ENCODE measurements at regions not wholly inside any gene's neighbourhood (a gene's known extent, or its start where the extent isn't known, plus 50 kb on each side); places are given as distances from the start of the nearest gene placed in this dataset.

DNA sequence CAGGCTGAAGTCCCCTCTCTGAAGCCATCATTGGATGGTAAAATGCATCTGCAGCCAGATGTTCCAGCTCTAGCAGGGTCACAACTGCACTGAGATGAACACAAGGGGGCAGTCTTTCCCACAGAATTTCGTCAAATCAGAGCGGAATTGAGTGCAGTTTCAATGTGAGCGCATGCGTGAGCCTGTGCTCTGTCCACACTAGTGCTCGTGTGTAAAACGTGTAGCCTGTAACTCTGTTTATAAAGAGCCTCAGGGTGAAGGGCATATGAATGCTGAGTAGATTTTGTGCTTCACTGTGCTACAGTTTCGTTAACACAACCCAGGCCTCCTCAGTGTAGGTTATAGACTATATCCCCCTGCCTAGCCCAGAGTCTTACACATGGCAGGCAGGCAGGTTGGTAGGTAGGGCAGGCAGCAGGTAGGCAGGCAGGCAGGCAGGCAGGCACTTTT, 92.7 kb upstream of the GOLGA6L4 start:
- no peaks in the 10 kb centered on the region for H4K20me1 ChIP-seq (ENCODE audit: insufficient read depth, low read length)
- BruUV-seq (replicated peaks) = no TSS peak
- no peaks in the 10 kb centered on the region for H3K9me1 ChIP-seq (ENCODE audit: insufficient read depth, low read length)
- peaks cover 2% of the 10 kb centered on the region for H3K27me3 ChIP-seq (ENCODE audit: control insufficient read depth, insufficient read depth, low read length)
- DNase-seq (peak; percentile 70), ATAC-seq (ENCODE audit: low read depth) (peak; percentile 100)
- H2AK9ac ChIP-seq (replicated peaks; ENCODE audit: low read depth, low read length, poor library complexity) = peak overlapping the region; percentile 22
- H3K79me1 ChIP-seq (ENCODE audit: low read depth in 1 of 2, low read length in 2 of 2) = no peaks in the 10 kb centered on the region
- H2BK5ac ChIP-seq (ENCODE audit: low read depth, low read length, poor library complexity, severe bottlenecking) = no peak overlapping the region
- POLR2A ChIA-PET (ENCODE audit: unreplicated experiment) = no interaction called here
- no CpG with 5 or more reads among the region's 7 CpGs for WGBS, 2 experiments (ENCODE audit: extremely low coverage in 2 of 2, insufficient read length in 1 of 2)
- H3K14ac ChIP-seq (replicated peaks; ENCODE audit: low read depth, low read length) = no peak overlapping the region
- H3K4me1 ChIP-seq (ENCODE audit: control insufficient read depth, insufficient read depth, low read length) = no peaks in the 10 kb centered on the region
- no peak overlapping the region for H2BK20ac ChIP-seq (ENCODE audit: low read depth, low read length)
- H4K91ac ChIP-seq (ENCODE audit: insufficient read depth, low read depth, low read length) = no peak overlapping the region
- H3K27ac ChIP-seq (ENCODE audit: insufficient read depth, low read length) = no peak overlapping the region
- H2BK120ac ChIP-seq (ENCODE audit: low read depth, low read length) = no peak overlapping the region
- intact Hi-C loops (cut with micrococcal nuclease) = loop anchor here (1.0 kb wide), 1 partner anchor 11 kb away; no protein-coding TSS in a partner anchor
- TF ChIP-seq MXI1 (IDR thresholded peaks at IDR 0.05; ENCODE audit: borderline replicate concordance, low read depth, low read length) = no peak
- TF ChIP-seq CEBPB (IDR thresholded peaks at IDR 0.05; ENCODE audit: low read depth, low read length) = peak; percentile 65
- TF ChIP-seq USF2 (IDR thresholded peaks at IDR 0.05; ENCODE audit: low read depth, low read length) = no peak
- TF ChIP-seq SMC3 (IDR thresholded peaks at IDR 0.05; ENCODE audit: low read depth, low read length) = peak; percentile 67
- no peak for TF ChIP-seq BHLHE40 (IDR thresholded peaks at IDR 0.05; ENCODE audit: low read depth, low read length)
- TF ChIP-seq RCOR1 (IDR thresholded peaks at IDR 0.05; ENCODE audit: insufficient replicate concordance, low read length) = no peak
- no peak for TF ChIP-seq POLR2A (IDR thresholded peaks at IDR 0.05; ENCODE audit: low read depth, low read length)
- no peak for TF ChIP-seq RFX5 (IDR thresholded peaks at IDR 0.05; ENCODE audit: low read depth, low read length)
- TF ChIP-seq RAD21 (IDR thresholded peaks at IDR 0.05; ENCODE audit: low read length) = peak; percentile 76
- TF ChIP-seq NFE2L2 (IDR thresholded peaks at IDR 0.05; ENCODE audit: low read depth, low read length) = no peak
- no peak for TF ChIP-seq ELK1 (IDR thresholded peaks at IDR 0.05; ENCODE audit: borderline replicate concordance, low read depth, low read length)
- no peak for TF ChIP-seq FOS (IDR thresholded peaks at IDR 0.05; ENCODE audit: low read depth, low read length)
- TF ChIP-seq, protein P1, sequence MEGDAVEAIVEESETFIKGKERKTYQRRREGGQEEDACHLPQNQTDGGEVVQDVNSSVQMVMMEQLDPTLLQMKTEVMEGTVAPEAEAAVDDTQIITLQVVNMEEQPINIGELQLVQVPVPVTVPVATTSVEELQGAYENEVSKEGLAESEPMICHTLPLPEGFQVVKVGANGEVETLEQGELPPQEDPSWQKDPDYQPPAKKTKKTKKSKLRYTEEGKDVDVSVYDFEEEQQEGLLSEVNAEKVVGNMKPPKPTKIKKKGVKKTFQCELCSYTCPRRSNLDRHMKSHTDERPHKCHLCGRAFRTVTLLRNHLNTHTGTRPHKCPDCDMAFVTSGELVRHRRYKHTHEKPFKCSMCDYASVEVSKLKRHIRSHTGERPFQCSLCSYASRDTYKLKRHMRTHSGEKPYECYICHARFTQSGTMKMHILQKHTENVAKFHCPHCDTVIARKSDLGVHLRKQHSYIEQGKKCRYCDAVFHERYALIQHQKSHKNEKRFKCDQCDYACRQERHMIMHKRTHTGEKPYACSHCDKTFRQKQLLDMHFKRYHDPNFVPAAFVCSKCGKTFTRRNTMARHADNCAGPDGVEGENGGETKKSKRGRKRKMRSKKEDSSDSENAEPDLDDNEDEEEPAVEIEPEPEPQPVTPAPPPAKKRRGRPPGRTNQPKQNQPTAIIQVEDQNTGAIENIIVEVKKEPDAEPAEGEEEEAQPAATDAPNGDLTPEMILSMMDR (conservative IDR thresholded peaks at IDR 0.05; ENCODE audit: low read depth, low read length) = peak; percentile 78
- no peak for TF ChIP-seq MAFK (IDR thresholded peaks at IDR 0.05; ENCODE audit: low read depth, low read length)
- no peak for TF ChIP-seq MAZ (IDR thresholded peaks at IDR 0.05; ENCODE audit: borderline replicate concordance, low read depth, low read length)
- no peak for TF ChIP-seq CHD1 (IDR thresholded peaks at IDR 0.05; ENCODE audit: low read depth, low read length)
- H3K56ac ChIP-seq (ENCODE audit: extremely low read depth, insufficient read depth, low read length) = no peak overlapping the region
- H3K4me3 ChIP-seq (ENCODE audit: insufficient read depth, low read depth, low read length) = no peak overlapping the region
- dilution Hi-C loops (cut with HindIII; ENCODE audit: low sequenced_read_pairs, unreplicated experiment) = no loop called here
- H2AFZ ChIP-seq (replicated peaks; ENCODE audit: low read length, poor library complexity) = peak overlapping the region; percentile 82
- no peak overlapping the region for H4K5ac ChIP-seq (ENCODE audit: low read depth, low read length)
- no peak overlapping the region for H2AK5ac ChIP-seq (ENCODE audit: low read depth, low read length)
- no peaks in the 10 kb centered on the region for H3K36me3 ChIP-seq (ENCODE audit: control insufficient read depth, insufficient read depth, low read length)
- no peaks in the 10 kb centered on the region for H3K9me3 ChIP-seq (ENCODE audit: control insufficient read depth, insufficient read depth, low read length)
- peak overlapping the region; percentile 75 for H3K4me2 ChIP-seq (ENCODE audit: low read depth, low read length)
- no peak overlapping the region for H3K9ac ChIP-seq (ENCODE audit: low read depth, low read length)
- in situ Hi-C loops (cut with MboI; ENCODE audit: low sequenced_read_pairs) = no loop called here
- no peak overlapping the region for H3K23ac ChIP-seq (ENCODE audit: low read depth, low read length)
- no peak overlapping the region for H3K18ac ChIP-seq (ENCODE audit: low read depth, low read length)
- H4K8ac ChIP-seq (ENCODE audit: low read depth in 2 of 2, low read length in 2 of 2) = peak overlapping the region in 1 of 2 experiments; percentile 53; a peak in 1 of 4 replicates
- CTCF ChIA-PET = no interaction called here
- no peak overlapping the region for H3K4ac ChIP-seq (ENCODE audit: low read depth, low read length)
- H2BK15ac ChIP-seq (ENCODE audit: low read depth, low read length) = no peak overlapping the region
